ENCODE measurements at regions not wholly inside any gene's neighbourhood (a gene's known extent, or its start where the extent isn't known, plus 50 kb on each side); places are given as distances from the start of the nearest gene placed in this dataset.

DNA sequence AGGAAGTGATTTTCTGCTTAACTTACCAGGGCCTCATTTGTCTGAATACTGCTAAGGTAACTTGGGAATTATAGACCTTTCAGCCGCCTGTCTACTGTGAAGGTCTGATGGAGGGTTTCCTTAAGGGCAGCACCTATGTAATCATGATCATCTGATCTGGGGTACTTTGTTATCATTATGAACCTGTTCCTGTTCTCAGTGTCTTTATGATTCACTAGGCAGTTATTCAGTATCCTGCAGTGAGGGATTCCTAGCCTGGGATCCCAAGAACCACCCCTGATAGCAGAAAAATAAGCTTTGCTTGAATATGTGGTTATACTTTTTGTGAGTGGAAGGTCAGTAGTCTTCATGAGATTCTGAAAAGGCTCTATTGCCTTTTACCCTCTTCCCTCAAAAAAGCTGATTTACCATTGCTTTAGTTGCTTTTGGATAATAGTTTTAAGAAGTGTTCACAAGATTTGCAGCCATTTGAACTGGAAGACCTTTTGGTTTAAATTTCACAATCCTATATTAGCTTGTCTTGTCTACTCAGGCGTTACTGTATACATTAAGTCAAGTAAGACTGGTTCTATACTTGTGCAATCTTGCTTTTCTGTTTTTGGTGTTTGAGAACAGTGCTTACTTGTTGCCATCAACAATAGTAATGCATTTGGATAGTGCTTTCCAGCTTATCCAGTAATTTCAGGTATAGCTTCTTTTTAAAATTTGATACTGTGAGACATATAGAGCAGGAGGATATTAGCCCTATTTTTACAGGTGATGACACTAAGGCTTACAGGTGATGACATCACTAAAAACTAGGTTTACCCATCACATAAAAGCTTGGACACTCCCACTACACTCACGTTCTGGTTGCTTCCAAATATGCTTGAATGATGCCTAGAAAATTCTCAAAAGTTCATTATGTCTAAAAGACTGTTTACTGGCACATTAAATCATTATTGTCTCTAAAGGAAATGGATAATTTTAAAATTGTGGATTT, 60.0 kb downstream of the FHIP1A start:
- H3K4me3 ChIP-seq (ENCODE audit: low read depth, low read length, poor library complexity, severe bottlenecking) = no peak overlapping the region
- H3K4me1 ChIP-seq (ENCODE audit: insufficient read depth, low read length, poor library complexity, severe bottlenecking) = no peaks in the 10 kb centered on the region
- POLR2A ChIA-PET (ENCODE audit: low non-redundant PET) = no interaction called here
- DNase-seq (ENCODE audit: low spot score) = no peak
- no TSS peak for BruUV-seq (replicated peaks)
- H3K27me3 ChIP-seq (replicated peaks; ENCODE audit: insufficient read depth, low read depth, low read length, poor library complexity) = no peaks in the 10 kb centered on the region
- no peaks in the 10 kb centered on the region for H3K36me3 ChIP-seq (ENCODE audit: insufficient read depth, low read length, poor library complexity, severe bottlenecking)
- H3K9me3 ChIP-seq (ENCODE audit: low read depth, low read length, poor library complexity, severe bottlenecking) = no peaks in the 10 kb centered on the region
- TF ChIP-seq, protein P1, sequence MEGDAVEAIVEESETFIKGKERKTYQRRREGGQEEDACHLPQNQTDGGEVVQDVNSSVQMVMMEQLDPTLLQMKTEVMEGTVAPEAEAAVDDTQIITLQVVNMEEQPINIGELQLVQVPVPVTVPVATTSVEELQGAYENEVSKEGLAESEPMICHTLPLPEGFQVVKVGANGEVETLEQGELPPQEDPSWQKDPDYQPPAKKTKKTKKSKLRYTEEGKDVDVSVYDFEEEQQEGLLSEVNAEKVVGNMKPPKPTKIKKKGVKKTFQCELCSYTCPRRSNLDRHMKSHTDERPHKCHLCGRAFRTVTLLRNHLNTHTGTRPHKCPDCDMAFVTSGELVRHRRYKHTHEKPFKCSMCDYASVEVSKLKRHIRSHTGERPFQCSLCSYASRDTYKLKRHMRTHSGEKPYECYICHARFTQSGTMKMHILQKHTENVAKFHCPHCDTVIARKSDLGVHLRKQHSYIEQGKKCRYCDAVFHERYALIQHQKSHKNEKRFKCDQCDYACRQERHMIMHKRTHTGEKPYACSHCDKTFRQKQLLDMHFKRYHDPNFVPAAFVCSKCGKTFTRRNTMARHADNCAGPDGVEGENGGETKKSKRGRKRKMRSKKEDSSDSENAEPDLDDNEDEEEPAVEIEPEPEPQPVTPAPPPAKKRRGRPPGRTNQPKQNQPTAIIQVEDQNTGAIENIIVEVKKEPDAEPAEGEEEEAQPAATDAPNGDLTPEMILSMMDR (conservative IDR thresholded peaks at IDR 0.05; ENCODE audit: low read depth, low read length) = no peak
- no peak for TF ChIP-seq EZH2 (IDR thresholded peaks at IDR 0.05; ENCODE audit: borderline replicate concordance, low read depth, low read length, poor library complexity, severe bottlenecking)
- no peak overlapping the region for H3K27ac ChIP-seq (ENCODE audit: low read depth, low read length, poor library complexity, severe bottlenecking)
- CTCF ChIA-PET = no interaction called here
- intact Hi-C loops (cut with micrococcal nuclease; ENCODE audit: unreplicated experiment) = no loop called here

DNA sequence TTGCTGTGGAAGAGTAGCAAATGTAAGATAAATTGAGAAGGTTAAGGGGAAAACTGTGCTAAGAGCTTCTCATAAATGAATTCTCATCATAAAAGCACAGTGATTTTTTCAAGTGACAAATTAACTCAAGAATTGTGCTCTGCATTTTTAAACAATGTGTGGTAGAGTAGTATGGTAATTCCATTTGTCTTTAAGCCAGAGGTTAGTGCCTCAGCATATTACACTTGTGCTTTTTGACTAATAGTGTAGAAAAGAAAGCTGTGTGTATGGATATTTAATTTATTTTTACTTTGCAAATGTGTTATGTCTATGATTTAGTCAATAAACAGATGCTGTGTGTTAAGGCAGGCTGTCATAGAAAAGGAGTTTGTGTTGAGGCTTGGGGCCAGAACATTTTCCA, 61.0 kb downstream of the FHIP1A start:
- BruUV-seq (replicated peaks) = no TSS peak
- no peaks in the 10 kb centered on the region for H3K27me3 ChIP-seq (replicated peaks; ENCODE audit: insufficient read depth, low read depth, low read length, poor library complexity)
- H3K4me3 ChIP-seq (ENCODE audit: low read depth, low read length, poor library complexity, severe bottlenecking) = no peak overlapping the region
- ChIA-PET POLR2A (ENCODE audit: low non-redundant PET) (no interaction called here), CTCF (no interaction called here)
- no peak overlapping the region for H3K27ac ChIP-seq (ENCODE audit: low read depth, low read length, poor library complexity, severe bottlenecking)
- no peaks in the 10 kb centered on the region for H3K4me1 ChIP-seq (ENCODE audit: insufficient read depth, low read length, poor library complexity, severe bottlenecking)
- DNase-seq (ENCODE audit: low spot score) = no peak
- no peaks in the 10 kb centered on the region for H3K9me3 ChIP-seq (ENCODE audit: low read depth, low read length, poor library complexity, severe bottlenecking)
- no peaks in the 10 kb centered on the region for H3K36me3 ChIP-seq (ENCODE audit: insufficient read depth, low read length, poor library complexity, severe bottlenecking)
- intact Hi-C loops (cut with micrococcal nuclease; ENCODE audit: unreplicated experiment) = no loop called here
- TF ChIP-seq EZH2 (IDR thresholded peaks at IDR 0.05; ENCODE audit: borderline replicate concordance, low read depth, low read length, poor library complexity, severe bottlenecking) = no peak
- TF ChIP-seq, protein P1 (conservative IDR thresholded peaks at IDR 0.05; ENCODE audit: low read depth, low read length) = no peak

DNA sequence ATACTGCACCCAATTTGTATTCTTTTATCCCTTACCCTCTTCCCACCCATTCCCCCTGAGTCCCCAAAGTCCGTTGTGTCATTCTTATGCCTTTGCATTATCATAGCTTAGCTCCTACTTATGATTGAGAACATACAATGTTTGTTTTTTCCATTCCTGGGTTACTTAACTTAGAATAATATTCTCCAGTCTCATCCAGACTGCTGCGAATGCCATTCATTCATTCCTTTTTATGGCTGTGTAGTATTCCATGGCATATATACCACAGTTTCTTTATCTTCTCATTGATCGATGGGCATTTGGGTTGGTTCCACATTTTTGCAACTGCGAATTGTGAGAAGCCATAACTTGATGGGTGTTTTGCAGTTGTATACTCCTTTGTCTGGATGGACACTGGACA, 62.8 kb downstream of the FHIP1A start:
- no peak for DNase-seq (ENCODE audit: low spot score)
- H3K27me3 ChIP-seq (replicated peaks; ENCODE audit: insufficient read depth, low read depth, low read length, poor library complexity) = no peaks in the 10 kb centered on the region
- intact Hi-C loops (cut with micrococcal nuclease; ENCODE audit: unreplicated experiment) = no loop called here
- ChIA-PET POLR2A (ENCODE audit: low non-redundant PET) (no interaction called here), CTCF (no interaction called here)
- no peaks in the 10 kb centered on the region for H3K9me3 ChIP-seq (ENCODE audit: low read depth, low read length, poor library complexity, severe bottlenecking)
- H3K4me1 ChIP-seq (ENCODE audit: insufficient read depth, low read length, poor library complexity, severe bottlenecking) = no peaks in the 10 kb centered on the region
- H3K4me3 ChIP-seq (ENCODE audit: low read depth, low read length, poor library complexity, severe bottlenecking) = no peak overlapping the region
- H3K36me3 ChIP-seq (ENCODE audit: insufficient read depth, low read length, poor library complexity, severe bottlenecking) = no peaks in the 10 kb centered on the region
- H3K27ac ChIP-seq (ENCODE audit: low read depth, low read length, poor library complexity, severe bottlenecking) = no peak overlapping the region
- no TSS peak for BruUV-seq (replicated peaks)
- TF ChIP-seq EZH2 (IDR thresholded peaks at IDR 0.05; ENCODE audit: borderline replicate concordance, low read depth, low read length, poor library complexity, severe bottlenecking) = no peak
- TF ChIP-seq, protein P1 (conservative IDR thresholded peaks at IDR 0.05; ENCODE audit: low read depth, low read length) = no peak

Measured in A673 (cell line).